Fibroblast of skin of right quadriceps (primary cell): ENCODE measurements at regions not wholly inside any gene's neighbourhood (a gene's known extent, or its start where the extent isn't known, plus 50 kb on each side); places are given as distances from the start of the nearest gene placed in this dataset.

Experiments
- DNase-seq: peaks from one replicate; pipeline ENCODE4 v3.0.0-alpha.2; 2013

- no peak for DNase-seq
Observed at GRCh38 chr6:113317891-113318574, 539.1 kb upstream of the MARCKS start.

- no peak for DNase-seq
Observed at GRCh38 chr6:113318575-113318917, 538.6 kb upstream of the MARCKS start.

DNA sequence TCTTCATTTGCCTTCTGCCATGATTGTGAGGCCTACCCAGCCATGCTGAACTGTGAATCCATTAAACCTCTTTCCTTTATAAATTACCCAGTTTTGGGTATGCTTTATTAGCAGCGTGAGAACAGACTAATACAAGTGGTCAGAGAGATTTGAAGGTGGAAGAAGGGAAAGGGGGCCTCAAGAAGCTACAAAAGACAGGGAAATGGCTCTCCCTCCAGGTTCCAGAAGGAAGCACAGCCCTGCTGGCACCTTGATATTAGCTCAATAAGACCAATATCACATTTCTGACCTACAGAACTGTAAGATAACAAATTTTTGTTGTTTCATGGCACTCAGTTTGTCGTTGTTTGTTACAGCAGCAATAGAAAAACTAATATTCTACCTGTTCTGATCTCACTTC lies 536.5 kb upstream of the MARCKS start:
- DNase-seq, result no peak

DNA sequence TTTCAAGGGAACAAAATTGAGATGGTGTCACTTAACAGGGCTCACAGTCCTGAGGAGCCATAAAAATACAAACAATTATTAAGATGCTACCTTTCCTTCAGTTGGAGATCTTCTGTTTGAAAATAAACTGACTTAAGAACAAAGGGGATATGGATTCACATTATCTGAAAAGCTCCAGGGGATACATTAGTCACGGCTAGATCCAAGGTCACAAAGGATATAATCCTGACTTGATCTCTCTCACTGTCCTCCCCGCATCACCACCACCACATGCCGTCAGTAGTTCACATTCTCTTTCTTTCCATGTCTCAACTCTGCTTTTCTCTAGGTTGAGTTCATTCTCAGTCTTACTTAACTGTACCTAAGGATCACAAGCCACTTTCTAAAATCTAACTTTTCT lies 530.4 kb upstream of the MARCKS start:
- DNase-seq, result no peak

- peak; percentile 63 for DNase-seq
Observed at GRCh38 chr6:113328886-113329381, 528.2 kb upstream of the MARCKS start.

GRCh38 chr6:113329942-113330635 lies 527.1 kb upstream of the MARCKS start:
- no peak for DNase-seq

- no peak for DNase-seq
Observed at GRCh38 chr6:113330636-113330946, 526.6 kb upstream of the MARCKS start.

DNA sequence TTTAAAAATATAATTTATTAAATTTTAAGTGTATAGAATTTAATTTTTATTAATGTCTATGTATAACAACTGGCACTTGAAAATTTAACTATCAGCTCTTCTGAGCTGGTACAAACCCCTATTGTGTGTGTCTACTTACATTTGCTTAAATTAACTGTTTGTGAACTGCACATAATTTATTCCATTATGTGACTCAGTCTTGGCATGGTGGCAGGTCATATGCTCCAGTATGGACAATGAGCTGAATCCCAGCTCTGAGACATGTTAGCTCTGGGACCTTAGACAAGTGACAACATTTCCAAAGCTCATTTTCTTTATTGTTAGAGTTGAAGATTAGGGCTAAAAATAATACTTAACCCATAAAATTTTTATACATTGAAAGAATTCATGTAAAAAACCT lies 526.1 kb upstream of the MARCKS start:
- no peak for DNase-seq

DNA sequence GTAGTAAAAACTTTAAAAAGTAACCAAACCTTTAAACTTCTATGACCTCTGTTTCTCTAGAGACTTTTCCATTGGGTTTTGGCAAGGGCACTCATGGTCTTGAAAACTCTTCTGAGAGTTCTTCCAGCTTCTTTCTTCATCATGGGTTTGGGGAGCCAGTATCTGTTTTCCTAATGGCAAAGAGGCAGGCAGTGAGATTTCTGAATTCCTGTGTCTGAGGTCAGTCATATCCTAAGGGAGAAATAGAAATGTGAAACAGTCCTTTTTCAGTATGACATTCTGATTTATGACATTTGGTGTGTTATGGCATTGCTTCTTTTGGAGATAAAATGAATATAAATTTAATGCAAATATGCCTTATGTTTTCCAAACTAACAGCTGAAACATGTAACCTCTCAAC lies 518.5 kb upstream of the MARCKS start:
- peak; percentile 67 for DNase-seq

DNA sequence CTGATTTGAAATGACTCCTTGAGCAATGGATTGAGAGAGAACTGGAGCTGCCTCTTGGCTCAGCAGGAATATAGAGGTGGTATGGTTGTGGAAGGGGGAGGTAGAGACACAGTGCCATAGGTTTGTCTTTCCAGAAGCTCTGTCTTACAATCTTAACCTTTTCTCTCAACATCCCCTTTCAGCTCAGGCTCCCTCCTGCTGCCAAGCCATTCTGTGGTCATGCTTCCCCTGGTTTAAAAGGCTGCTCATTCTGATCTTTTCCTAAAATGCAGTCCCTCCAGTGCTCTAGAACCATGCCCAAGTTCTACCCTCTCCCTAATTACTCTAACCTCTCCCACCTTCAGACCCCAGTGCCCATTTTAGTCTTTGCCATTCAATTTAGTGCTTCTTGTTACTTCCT lies 517.9 kb upstream of the MARCKS start:
- no peak for DNase-seq

GRCh38 chr6:113340371-113340770 lies 516.8 kb upstream of the MARCKS start:
- DNase-seq, result no peak

DNA sequence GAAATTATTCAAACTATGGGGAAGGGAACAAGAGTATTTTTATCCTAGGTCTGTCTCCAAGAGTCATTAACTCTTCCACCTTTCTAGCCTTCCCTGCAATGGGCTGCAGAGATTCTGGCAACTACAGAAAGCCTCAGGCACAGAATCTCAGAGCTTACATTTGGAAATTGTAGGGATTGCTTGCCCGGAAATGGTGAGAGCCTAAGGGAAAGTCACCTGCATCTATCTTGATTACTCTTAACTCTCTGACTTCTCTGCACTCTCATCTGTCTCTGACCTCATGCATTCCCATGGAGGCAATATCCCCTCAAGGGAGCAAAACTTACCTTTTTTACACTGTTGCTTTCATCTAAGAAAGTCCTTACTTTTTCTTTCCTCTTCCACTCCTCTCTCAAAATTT lies 513.2 kb upstream of the MARCKS start:
- no peak for DNase-seq

DNA sequence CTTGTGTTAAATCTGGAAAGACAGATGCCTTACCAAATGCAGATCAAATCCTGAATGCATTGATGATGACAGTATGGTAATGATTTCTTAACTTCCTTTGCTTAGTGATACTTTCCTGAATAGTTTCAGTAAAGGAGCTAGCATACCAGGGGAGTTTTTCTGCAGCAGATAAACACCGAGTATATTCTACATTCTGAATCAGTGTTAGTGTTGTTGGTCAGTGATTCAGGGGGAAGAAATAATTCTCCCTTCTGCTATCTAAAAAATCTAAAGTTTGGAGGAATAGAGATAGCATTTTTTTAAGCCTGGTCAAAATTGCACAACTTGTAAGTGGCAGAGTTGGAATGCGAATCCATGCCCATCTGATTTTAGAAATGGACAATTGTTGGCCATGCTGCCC lies 512.2 kb upstream of the MARCKS start:
- peak; percentile 68 for DNase-seq

- DNase-seq, result peak; percentile 88
Observed at GRCh38 chr6:113347436-113347835, 509.7 kb upstream of the MARCKS start.

GRCh38 chr6:113350461-113350860 lies 506.7 kb upstream of the MARCKS start:
- DNase-seq, result peak; percentile 66

DNA sequence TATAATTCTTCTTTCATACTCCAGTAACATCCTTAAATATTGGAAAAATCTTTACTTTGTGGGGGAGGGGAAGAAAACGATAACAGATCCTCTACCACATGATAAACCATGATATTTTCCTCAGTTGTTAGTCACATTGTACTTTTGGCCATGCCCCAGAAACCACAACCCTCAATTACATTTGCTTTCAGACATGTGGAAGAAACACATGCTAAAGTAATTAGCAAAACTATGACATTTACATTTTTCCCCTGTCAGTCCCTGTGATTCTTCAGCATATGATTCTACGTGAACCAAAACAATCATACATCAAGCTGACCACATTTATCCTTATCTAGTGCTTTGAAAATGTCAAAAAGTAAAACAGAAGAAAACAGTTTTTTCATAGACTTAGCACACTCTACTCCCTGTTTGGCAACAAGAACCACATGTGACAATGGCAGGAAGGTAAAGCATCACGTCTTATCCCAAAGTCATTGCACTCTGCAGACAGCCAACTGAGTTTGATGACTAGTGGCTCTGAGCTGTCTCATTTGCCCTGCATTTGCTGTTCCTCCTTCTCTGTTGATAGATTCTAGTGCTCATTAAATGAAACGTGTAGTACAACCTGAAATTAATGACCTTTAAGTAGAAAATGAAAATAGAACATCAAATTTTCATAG lies 505.8 kb upstream of the MARCKS start:
- DNase-seq, result peak; percentile 97

DNA sequence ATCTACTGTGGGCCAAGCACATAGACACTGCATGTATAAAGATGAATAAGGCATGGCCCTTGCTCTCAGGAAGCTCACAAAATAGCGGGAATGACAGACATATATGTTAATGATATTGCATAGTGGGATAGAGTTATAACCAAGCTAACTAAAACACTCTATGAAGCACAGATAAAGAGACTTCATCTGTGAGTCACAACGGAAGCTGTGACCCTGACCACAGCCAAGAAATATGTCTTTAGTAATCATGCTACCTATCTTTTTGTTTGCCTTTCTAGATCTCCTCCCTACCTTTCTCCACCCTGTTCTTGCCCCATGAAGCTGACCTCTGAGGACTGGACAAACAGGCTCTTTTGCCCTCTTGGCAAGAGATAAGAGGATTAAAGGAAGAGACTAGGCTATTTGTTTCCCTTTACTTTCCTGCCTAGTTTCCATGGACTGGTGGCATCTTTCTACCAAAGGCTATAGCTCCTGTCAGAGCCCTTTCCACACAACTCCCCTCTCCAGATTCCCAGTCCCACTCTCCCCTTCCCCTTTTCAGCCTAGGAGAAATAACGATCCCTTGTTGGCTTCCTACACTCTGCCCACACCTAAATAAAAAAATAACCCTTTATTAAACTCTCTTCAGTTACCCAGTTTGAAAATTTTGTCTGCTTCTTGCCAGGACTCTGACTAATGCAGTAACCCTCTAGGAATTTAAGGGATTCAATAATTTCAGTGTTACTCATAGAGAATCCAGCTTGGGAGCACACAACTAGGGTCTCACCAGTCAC lies 504.9 kb upstream of the MARCKS start:
- peak; percentile 91 for DNase-seq

- DNase-seq, result no peak
Observed at GRCh38 chr6:113352831-113353230, 504.3 kb upstream of the MARCKS start.

GRCh38 chr6:113353392-113353791 lies 503.8 kb upstream of the MARCKS start:
- DNase-seq, result peak; percentile 61

- no peak for DNase-seq
Observed at GRCh38 chr6:113354204-113354895, 502.8 kb upstream of the MARCKS start.

DNA sequence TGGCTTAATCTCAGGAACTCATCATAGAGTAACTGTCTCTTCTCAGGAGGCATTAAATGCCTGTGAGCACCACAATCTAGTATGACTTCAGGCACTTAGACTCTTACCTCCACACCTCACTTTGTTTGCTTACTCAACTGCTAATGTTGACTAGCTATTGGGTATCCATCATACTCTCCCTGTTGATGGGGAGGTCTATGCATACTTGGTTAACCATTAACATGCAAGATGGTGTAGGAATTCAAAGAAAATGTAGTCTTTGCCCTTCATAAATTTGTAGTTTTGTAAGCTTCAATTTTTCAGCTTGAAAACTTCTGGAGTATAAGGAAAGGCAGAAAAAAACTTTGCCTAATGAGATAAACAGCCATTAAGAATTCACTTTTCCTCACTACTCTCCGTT lies 501.0 kb upstream of the MARCKS start:
- no peak for DNase-seq

GRCh38 chr6:113357041-113357440 lies 500.1 kb upstream of the MARCKS start:
- DNase-seq, result no peak

GRCh38 chr6:113358063-113358583 lies 499.0 kb upstream of the MARCKS start:
- DNase-seq, result no peak
